Thymus (tissue), 11 donors: ENCODE measurements at regions not wholly inside any gene's neighbourhood (a gene's known extent, or its start where the extent isn't known, plus 50 kb on each side); places are given as distances from the start of the nearest gene placed in this dataset.

Experiments used
- DNase-seq, 9 donors: peaks; one replicate each; pipeline ENCODE4 v3.0.0-alpha.2; 2013; ENCODE audit warnings: low spot score in 9 of 9, low read depth in 6 of 9, missing footprints in 1 of 9
- H3K27ac ChIP-seq, 2 donors: one replicate each; pipeline ENCODE4 v1.5.1; 2013; ENCODE audit warnings: control low read depth in 1 of 2, low read depth in 1 of 2, low read length in 1 of 2, mild to moderate bottlenecking in 1 of 2, moderate library complexity in 1 of 2
- H3K27me3 ChIP-seq, 2 donors: one replicate each; pipeline ENCODE4 v1.5.1; 2013; ENCODE audit warnings: low read length in 1 of 2; ENCODE audit not compliant: control insufficient read depth in 2 of 2, insufficient read depth in 1 of 2
- H3K36me3 ChIP-seq, 2 donors: one replicate each; pipeline ENCODE4 v1.5.1; 2013; ENCODE audit warnings: low read length in 1 of 2, mild to moderate bottlenecking in 1 of 2, moderate library complexity in 1 of 2; ENCODE audit not compliant: control insufficient read depth in 2 of 2, insufficient read depth in 2 of 2
- H3K4me1 ChIP-seq, 2 donors: one replicate each; pipeline ENCODE4 v1.5.1; 2013; ENCODE audit warnings: low read length in 2 of 2; ENCODE audit not compliant: control insufficient read depth in 2 of 2, insufficient read depth in 2 of 2
- H3K4me3 ChIP-seq, 2 donors: one replicate each; pipeline ENCODE4 v1.5.1; 2013; ENCODE audit warnings: low read length in 2 of 2, control low read depth in 1 of 2, mild to moderate bottlenecking in 1 of 2
- H3K9me3 ChIP-seq, 2 donors: one replicate each; pipeline ENCODE4 v1.5.1; 2013; ENCODE audit warnings: low read length in 1 of 2, mild to moderate bottlenecking in 1 of 2; ENCODE audit not compliant: control insufficient read depth in 2 of 2, insufficient read depth in 1 of 2
- WGBS: extraction: QIAGEN DNeasy Blood & Tissue Kit; methylation state at CpG from one replicate; pipeline ENCODE4 v1.1.7; 2013; 5-methylcytosine and 5-hydroxymethylcytosine counted together
- donor health status: healthy.

GRCh38 chr2:236728916-236729670 lies 159.5 kb downstream of the ACKR3 start:
- no peaks in the 10 kb centered on the region for H3K4me1 ChIP-seq
- no peak overlapping the region for H3K4me3 ChIP-seq
- no peak for DNase-seq
- 88% methylated on average over 13 of the region's 13 CpGs for whole genome bisulfite sequencing
- H3K27ac ChIP-seq: no peak overlapping the region
- no peaks in the 10 kb centered on the region for H3K36me3 ChIP-seq
- H3K27me3 ChIP-seq: no peaks in the 10 kb centered on the region
- no peaks in the 10 kb centered on the region for H3K9me3 ChIP-seq

GRCh38 chr2:236730393-236730792 lies 160.8 kb downstream of the ACKR3 start:
- H3K27me3 ChIP-seq: no peaks in the 10 kb centered on the region
- no peaks in the 10 kb centered on the region for H3K9me3 ChIP-seq
- H3K4me1 ChIP-seq: no peaks in the 10 kb centered on the region
- DNase-seq: no peak
- H3K4me3 ChIP-seq: no peak overlapping the region
- WGBS: 84% methylated on average over 10 of the region's 10 CpGs
- H3K27ac ChIP-seq: no peak overlapping the region
- H3K36me3 ChIP-seq: no peaks in the 10 kb centered on the region

- H3K9me3 ChIP-seq: no peaks in the 10 kb centered on the region
- H3K27ac ChIP-seq: no peak overlapping the region
- H3K4me1 ChIP-seq: no peaks in the 10 kb centered on the region
- H3K27me3 ChIP-seq: no peaks in the 10 kb centered on the region
- no peak overlapping the region for H3K4me3 ChIP-seq
- no peak for DNase-seq
- no peaks in the 10 kb centered on the region for H3K36me3 ChIP-seq
- WGBS: 79% methylated on average over 12 of the region's 12 CpGs
These were observed 162.3 kb downstream of the ACKR3 start for GRCh38 chr2:236731767-236732580.

GRCh38 chr2:236733156-236733555 lies 163.5 kb downstream of the ACKR3 start:
- Histone ChIP-seq H3K27me3 (no peaks in the 10 kb centered on the region), H3K9me3 (no peaks in the 10 kb centered on the region), H3K36me3 (no peaks in the 10 kb centered on the region), H3K4me1 (no peaks in the 10 kb centered on the region), H3K4me3 (no peak overlapping the region), H3K27ac (no peak overlapping the region)
- WGBS: 92% methylated on average over 3 of the region's 3 CpGs
- DNase-seq: no peak

GRCh38 chr2:236735825-236736238 lies 166.2 kb downstream of the ACKR3 start:
- Histone ChIP-seq H3K27ac (no peak overlapping the region), H3K27me3 (no peaks in the 10 kb centered on the region), H3K4me1 (no peaks in the 10 kb centered on the region), H3K9me3 (no peaks in the 10 kb centered on the region), H3K36me3 (no peaks in the 10 kb centered on the region), H3K4me3 (no peak overlapping the region)
- no peak for DNase-seq
- WGBS: 88% methylated on average over 6 of the region's 6 CpGs

GRCh38 chr2:236738030-236738429 lies 168.4 kb downstream of the ACKR3 start:
- H3K27ac ChIP-seq: no peak overlapping the region
- H3K9me3 ChIP-seq: no peaks in the 10 kb centered on the region
- no peaks in the 10 kb centered on the region for H3K4me1 ChIP-seq
- WGBS: 84% methylated on average over 4 of the region's 4 CpGs
- H3K4me3 ChIP-seq: no peak overlapping the region
- H3K36me3 ChIP-seq: no peaks in the 10 kb centered on the region
- H3K27me3 ChIP-seq: no peaks in the 10 kb centered on the region
- no peak for DNase-seq

- WGBS: 69% methylated on average over 2 of the region's 2 CpGs
- no peaks in the 10 kb centered on the region for H3K9me3 ChIP-seq
- no peak for DNase-seq
- no peak overlapping the region for H3K27ac ChIP-seq
- H3K36me3 ChIP-seq: no peaks in the 10 kb centered on the region
- H3K4me3 ChIP-seq: no peak overlapping the region
- H3K27me3 ChIP-seq: no peaks in the 10 kb centered on the region
- H3K4me1 ChIP-seq: no peaks in the 10 kb centered on the region
These were observed 169.3 kb downstream of the ACKR3 start for GRCh38 chr2:236738896-236739295.

GRCh38 chr2:236739663-236740062 lies 170.0 kb downstream of the ACKR3 start:
- H3K9me3 ChIP-seq: no peaks in the 10 kb centered on the region
- DNase-seq: no peak
- no peaks in the 10 kb centered on the region for H3K4me1 ChIP-seq
- no peaks in the 10 kb centered on the region for H3K36me3 ChIP-seq
- H3K27me3 ChIP-seq: no peaks in the 10 kb centered on the region
- H3K4me3 ChIP-seq: no peak overlapping the region
- H3K27ac ChIP-seq: no peak overlapping the region

- Histone ChIP-seq H3K36me3 (no peaks in the 10 kb centered on the region), H3K4me3 (no peak overlapping the region), H3K9me3 (no peaks in the 10 kb centered on the region), H3K27me3 (no peaks in the 10 kb centered on the region), H3K27ac (no peak overlapping the region), H3K4me1 (no peaks in the 10 kb centered on the region)
- DNase-seq: no peak
- 81% methylated on average over 7 of the region's 7 CpGs for WGBS
These were observed 170.9 kb downstream of the ACKR3 start for GRCh38 chr2:236740506-236740905.
